ENCODE measurements at regions not wholly inside any gene's neighbourhood (a gene's known extent, or its start where the extent isn't known, plus 50 kb on each side); places are given as distances from the start of the nearest gene placed in this dataset.

DNA sequence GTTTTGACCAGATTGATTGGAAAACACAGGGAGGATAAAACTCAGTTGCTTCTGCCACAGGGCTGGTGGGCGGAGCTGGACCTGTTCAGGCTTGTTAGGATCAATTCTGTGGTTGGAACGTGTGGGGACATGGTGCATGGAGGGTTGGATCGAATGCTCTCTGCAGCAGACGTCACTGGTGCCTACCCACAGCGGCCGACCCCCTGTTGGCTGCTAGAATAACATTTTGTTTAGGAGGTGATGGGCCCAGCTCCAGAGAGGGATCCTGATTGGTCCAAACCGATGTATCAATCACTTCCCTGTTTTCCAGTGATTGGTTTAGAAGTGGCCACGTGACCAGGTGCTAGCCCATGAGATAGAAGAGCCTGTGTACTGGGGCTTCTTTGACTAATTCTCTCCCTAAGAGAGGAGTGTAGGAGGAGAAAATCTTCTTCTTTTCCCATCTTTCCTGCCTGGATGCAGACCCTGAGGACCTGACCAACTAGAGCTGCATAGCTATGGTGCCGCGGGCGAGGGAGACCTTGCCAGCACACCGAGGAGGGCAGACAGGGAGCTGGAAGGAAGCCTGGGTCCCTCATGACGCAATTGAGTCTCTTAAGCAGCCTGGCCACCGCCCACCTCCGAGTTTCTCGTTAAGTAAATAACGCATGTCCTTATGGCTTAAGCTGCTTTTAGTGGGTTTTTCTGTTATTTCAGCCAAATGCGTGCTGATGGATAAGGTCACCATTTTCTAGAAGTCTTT, 163.5 kb downstream of the AACS start:
- FAIRE-seq = no peak

DNA sequence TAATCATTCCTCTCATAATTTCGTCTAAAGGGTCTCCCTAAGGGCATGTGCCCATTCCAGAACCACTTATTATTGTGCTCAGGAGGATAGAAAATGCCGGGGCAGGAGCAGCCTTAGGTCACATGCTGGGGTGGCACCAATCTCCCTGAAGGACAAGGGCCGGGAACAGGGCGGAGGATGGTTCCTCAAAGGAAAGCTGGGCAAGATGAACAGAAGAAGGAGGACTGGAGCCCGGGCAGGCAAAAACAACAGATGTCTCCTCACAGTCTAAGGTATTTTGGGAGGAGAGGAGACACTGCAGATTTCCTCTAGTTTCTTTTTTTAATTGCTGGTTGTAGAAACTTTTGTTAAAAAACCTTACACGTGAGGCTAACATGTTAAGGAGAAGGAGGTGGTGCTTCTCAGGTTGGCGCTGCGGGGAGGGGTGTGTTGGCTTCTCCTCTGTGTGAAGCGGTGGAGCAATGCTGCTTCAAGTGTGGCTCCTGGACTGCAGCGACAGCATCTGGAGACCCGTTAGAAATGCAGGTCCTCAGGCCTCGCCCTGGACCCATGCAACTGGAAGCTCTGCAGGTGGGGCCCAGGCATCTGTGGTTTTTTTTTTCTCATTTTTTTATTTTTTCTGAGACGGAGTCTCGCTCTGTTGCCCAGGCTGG, 164.8 kb downstream of the AACS start:
- FAIRE-seq = no peak

DNA sequence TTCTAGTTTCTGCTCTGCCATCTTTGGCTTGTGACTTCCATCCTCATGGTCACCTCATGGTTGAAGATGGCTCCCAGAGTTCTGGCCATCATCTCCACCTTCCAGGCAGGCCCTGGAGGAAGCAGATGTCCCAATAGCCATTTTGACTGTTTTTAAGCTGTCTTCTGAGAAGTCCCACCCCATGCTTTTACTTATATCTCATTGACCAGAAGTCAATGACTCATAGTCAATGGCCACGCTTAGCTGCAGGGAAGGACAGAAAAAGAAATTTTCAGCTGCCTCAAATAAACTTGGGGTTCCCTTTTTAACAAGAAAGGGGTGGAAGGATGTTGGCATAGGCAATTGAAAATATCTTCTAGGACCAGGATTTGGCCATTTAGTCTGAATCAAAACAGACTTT, 168.1 kb downstream of the AACS start:
- no peak for FAIRE-seq

DNA sequence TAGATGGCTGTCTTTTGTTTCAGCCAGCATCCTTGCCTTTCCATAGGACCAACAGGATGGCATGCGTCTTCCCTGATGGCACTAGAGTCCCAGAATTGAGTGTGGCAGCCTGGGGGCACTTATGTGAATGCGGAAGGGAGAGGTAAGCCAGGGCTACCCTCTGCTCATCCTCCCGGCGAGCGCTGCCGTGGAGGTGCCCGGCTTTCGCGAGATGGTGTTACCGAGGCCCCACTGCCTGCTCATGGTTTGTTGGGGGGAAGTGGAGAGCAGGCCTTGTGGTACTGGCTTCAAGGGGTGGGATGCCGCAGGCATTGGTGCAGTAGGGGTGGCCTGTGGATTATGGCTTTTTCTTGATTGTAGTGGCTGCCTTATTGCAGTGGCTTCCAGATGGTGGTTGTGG, 174.3 kb downstream of the AACS start:
- no peak for FAIRE-seq

DNA sequence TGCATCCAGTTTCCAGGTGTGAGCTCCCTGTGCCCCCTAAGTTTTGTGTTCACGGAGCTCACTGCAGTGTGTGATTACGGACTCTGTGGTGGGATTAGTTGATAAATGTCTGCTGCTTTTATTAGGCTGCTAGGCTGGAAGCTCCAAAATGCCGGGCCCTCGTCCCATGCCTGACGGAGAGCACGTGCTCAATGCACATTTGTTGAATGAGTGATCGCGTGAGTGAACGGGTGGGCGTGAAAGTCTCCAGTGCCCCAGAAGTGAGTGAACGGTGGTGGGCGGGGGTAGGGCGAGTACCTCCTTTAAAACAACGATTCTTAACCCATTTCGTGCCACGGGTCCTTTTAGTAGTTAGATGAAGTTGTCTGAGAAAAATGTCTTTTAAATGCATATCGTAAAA, 175.5 kb downstream of the AACS start:
- FAIRE-seq = no peak

DNA sequence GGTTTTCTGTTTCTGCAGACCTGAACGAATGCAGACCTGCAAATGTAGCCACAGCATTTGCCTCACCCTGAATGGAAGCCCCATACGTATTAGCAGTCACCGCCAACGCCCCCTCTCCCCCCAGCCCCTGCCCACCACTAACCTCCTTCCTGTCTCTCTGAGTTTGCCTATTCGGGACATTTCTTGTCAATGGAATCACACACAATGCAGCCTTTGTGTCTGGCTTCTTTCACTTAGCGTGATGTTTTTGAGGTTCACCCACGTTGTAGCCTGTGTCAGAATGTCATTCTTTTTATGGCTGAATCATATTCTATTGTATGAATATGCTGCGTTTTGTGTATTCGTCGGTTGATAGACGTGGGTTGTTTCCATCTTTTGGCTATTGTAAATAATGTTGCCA, 178.6 kb downstream of the AACS start:
- no peak for FAIRE-seq

DNA sequence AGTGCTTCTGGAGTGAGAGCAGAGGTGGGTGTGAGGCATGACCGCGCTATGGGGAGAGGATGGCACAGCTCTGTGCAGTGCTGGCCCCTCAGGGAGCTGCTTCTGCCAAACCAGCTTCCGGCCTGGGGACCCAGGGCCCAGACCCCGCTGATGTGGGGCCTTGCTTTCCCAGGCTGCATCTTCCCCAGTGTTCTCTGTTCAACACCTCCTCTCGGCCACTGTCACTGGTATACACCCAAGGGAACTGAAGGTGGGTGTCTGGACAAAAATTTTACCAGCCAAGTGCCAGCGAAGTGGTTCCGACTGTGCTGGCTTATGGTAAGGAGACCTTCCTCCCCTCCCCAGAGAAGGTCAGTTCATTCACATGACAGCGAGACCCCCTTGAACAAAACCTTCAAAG, 179.1 kb downstream of the AACS start:
- FAIRE-seq = no peak

DNA sequence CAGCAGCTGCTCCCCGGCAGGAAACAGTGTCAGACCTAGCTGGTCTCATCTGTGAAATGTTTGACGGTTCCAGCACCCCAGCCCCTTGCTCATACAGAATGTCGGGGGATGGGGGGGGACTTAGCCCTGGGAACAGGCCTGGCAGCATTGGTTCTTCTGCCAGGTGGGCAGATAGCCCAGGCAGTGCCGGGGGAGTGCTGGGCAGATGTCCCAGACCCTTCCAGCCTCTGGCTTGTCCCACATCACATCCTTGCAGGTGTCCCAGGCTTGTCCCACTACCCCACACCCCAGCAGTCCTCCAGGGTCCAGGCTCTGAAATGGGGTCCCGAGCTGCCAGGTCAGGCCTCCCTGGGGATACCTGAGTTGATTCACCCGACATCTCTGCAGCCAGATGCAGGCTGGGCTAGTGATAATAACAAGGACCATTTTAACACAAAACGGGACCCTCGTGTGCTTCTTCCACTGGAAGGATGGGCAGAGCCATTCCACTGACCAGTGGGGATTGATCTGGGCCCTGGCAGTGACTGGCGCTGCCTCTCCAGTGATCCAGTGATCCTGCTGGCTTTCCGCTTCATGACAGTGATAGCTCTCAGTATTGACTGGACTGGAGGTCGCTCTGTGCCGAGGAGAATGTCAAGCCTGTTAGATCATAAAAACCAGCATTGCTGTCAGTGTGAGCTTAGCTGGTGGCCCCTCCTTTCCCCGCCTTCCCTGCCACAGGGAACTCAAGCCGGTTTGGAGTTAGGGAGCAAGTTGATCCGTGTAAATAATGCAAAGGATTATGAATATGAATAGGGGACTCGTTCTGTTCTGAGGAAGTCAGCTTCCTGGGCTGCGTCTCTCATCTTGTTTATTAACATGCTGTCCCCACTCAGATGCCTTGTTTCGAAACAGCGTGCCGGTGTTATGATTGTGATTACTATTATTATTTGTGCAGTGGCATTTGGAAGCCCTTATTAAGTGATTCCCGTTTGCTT, 180.6 kb downstream of the AACS start:
- no peak for FAIRE-seq

DNA sequence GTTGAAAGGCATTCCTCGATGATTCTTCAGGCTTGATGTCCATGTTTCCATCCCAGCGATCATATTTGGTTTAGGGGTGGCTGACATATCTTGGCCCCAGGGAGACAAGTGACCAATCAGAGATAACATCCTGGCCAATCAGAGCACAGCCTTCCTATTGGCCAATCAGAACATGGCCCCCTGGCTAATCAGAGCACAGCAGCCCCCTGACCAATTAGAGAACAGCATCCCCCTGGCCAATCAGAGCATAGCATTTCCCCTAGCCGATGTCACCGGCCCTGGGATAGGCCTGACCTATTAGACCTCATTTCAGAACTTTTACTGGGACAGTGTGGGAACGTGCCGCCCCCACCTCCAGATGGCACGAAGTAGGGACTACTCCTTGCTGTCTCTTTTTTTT, 182.2 kb downstream of the AACS start:
- FAIRE-seq = no peak

DNA sequence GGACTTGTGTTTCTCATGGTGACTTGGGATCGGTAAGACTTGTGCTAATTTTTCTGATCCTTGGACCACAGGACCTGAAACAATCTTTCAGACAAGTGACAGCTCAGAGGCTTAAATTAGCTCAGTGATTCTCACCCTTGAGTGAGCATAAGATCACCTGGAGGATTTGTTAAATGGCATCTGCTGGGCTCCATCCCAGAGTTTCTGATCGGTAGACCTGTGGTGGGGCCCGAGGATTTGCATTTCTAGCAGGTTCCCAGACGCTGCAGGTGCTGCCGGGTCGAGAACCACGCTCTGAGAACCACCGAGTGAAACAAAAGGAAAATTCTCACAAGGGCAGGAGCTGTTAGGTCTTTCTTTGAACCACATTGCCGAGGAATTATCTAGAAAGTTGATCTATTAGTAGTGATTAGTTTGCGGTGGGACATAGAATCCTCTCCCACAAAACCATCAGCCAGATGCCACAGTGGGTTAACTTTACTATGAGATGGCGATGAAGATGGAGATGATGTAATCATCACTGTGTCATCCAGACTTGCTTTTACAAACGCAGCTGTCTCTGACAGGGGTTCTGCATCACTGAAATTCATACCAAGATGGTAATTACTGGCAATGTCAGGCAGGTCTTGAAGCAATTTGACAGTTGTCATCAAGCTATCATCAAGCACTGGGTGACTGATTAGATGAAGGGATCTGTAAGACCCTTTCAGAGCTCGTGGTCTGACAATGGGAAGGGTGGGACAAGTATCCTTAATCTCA, 184.0 kb downstream of the AACS start:
- no peak for FAIRE-seq

DNA sequence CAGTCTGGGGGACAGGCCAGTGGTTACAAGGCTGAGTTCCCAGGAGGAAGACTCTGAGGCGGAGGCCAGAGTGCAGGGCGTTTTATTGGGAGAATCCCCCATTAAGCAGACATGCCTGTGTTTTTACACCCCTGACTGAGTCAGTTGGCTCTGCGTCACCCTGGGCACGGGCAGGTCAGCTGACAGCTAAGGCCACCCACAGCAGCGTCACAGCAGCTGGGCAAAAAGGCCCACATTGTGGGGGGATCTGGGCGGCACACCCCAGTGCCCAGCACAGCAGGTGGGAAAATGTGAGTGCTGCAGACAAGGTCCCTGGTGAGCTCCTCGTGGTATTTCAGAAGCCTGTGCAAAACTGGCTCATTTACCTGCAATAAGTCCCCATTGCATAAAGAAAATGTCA, 184.7 kb downstream of the AACS start:
- FAIRE-seq = no peak

DNA sequence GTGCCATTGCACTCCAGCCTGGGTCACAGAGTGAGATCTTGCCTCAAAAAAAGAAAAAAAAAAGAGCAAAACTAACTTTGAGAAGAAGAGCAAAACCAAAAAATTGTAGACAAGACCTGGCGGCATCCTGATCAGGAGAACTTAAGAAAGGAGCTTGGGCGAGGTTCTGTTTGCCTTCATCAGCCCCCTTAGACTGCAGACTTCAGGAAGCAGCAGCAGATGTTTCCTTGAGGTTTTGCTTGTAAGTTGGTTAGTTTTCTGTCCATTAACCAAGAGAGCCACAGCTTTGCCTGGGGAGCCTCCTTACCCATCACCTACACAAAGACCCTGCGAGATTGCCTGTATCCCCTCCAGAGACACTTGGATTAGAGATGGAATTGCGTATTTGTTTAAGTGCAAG, 189.0 kb downstream of the AACS start:
- FAIRE-seq = no peak

DNA sequence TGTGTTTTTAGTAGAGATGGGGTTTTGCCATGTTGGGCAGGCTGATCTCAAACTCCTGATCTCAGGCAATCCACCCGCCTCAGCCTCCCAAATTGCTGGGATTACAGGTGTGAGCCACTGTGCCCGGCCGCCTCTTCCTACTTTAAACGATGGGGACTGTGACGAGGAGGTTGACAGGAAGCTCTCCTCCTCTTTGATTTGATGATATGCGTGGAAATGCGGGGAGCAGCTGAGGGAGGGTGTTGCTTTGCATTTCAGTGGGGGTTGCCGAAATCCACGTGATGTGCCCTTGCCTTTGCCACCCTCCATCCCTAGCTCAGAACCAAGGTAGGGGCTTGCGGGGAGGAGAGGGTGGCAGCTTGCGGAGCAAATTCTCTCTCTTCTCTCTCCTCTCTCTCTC, 189.6 kb downstream of the AACS start:
- no peak for FAIRE-seq

DNA sequence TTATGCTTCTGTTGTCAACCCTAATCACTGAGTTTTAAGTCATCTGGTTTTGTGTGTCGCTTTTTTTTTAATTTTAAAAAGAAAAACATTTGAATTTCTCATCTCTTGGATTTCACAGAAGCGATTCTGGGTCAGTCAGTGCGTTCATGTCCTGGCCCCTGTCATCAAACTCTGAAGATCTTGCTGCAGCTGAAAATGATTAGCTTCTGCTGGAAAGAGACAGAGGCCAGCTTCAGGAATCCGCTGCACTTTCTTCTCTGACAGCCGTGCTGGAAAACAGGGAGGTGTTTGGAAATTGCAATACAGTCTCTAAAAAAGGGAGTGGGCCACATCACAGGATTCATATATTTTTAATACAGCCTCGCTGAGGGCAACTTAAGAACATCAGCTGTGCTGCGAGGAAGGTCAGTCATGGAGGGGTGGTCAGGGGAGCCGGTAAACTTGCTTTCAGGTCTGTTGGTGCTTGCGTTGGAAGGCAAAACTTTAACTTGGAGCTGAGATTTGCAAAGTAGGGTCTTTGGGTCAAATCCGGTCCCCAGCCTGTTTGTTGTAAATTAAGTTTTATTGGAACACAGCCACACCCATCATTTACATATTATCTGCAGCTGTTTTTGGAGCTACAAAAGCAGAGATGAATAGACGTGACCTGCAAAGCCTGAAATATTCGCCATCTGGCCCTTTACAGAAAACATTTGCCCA, 190.8 kb downstream of the AACS start:
- no peak for FAIRE-seq

DNA sequence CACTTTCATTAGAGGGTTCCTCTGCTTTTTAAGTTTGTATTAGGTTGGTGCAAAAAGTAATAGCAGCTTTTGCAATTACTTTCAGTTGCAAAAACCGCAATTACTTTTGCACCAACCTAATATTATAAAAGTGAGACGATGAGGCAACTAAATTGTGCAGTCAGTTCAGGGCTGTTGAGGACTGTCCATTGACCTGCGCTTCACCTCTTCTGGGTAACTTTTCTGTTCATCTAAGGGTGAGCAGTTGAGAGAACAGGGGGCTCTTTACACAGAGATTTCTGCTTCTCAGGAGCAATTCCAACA, 191.3 kb downstream of the AACS start:
- no peak for FAIRE-seq

DNA sequence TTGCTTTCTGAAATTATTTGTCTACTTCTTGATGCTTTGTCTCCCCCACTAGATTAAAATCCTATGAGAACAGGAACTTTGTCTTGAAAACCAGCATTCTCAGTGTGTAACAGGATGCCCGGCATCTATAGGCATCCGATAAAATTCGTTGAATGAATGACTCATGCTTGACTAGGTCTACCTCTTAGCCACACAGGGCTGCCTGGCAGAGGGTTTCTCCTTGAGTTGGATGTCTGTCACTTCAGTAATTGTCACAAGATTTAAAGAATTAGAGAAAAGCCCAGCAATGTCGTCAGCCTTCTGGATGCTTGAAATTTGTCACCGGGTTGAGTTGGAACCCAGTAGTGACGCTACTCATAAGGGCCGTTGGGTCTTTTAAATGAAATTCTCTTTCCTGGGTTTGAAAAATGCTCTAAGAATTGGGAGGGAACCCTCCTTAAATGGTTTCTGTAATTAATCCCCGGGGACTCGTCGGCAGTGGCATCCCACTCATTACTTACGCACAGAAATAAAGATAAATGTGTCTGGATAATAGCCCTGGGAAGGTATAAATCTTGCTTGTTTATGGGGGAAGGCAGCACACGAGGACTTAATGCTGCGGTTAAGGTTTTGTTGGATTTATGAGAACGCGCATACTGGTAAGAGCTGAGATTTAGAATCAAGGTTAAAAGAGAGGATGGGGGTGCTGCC, 194.1 kb downstream of the AACS start:
- FAIRE-seq = no peak

DNA sequence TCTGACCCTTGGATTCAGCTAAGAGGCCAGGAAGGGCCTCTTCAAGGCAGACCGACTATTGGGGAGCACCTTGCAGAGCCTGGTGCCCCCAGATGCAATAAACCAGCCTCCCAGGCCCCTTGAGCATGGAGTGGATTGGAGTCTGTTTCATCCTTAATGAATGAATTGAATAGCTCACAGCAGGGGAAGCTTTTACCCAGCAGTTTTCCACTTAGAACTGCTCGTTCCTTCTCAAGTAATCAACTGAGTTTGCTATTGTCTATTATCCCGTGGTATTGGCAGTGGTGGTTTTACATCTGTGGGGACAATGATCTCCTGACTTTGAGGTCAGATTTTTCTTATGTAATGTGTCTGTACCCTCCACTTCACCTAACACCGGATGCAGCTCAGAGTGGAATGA, 197.6 kb downstream of the AACS start:
- FAIRE-seq = no peak

DNA sequence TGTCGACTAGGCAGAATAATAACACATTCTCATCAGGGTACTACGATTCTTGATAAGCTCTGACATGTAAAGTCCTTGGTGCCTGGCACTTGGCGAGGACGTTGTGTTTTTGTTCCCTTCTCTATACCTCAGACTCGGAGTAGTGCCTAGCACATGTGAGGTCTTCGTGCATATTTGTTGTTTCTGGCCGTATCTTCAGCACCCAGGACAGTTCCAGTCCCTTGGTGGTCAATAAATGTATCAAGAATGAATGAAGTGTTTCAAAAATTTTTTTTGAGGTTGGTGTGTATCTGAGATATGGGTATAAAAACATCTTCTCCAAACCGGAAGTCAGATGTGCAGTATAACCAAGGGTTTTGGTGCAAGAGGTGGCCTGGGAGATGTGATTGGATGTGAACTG, 198.2 kb downstream of the AACS start:
- FAIRE-seq = no peak

DNA sequence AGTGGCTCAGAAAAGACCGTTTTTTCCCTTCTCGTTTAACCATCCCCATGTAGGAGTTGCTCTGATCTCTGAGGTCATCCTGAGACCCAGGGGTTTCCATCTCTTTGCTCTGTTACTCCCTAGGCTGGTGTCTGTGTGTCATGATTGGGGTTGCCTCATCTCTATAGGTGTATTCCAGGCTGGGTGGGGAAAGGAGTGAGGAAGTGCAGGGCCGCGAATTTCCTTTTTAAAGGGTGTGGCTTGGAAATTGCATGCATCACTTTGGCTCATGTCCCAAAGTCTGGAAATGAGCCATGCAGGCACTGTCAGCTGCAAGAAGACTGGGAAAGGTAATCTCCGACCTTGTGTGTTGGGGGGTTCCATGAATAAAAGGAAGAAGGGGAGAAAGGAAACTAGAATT, 201.9 kb downstream of the AACS start:
- FAIRE-seq = no peak

DNA sequence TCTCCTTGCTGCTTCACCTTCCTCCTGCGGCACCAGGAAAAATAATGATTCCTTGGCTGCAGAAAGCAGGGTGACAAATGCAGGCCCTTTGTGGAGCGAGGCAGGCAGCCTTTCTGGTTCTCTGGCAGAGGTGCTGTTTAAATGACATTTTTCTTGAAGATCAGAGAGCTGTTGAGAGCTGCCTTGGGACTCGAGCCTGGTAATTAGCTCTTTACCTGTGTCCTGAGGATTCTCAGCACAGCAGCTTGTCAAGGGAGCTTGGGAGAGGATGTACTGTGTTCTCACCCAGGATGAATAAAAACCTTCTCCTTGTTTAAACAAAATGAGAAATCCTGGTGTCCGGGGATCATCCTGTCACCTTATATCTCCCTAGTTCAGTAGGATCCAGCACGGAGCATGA, 204.0 kb downstream of the AACS start:
- FAIRE-seq = no peak

DNA sequence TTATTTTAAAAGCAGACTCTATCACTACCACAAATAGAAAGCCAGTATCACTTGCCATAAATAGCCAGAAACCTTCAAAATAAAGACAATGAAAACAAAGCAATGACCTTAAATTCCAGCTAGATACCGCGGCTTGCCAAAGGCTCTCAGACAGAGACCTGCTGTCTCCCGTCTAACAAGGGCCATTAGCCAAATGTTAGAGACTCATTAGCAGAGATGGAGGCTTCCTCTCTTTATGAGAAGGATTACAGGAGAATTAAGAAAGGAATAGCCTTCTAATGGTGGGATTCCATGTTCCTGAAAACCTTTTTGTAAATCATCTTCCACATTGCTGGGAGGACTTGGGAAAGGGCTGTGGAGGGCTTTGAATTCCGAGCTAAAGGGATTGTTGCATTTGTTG, 206.7 kb downstream of the AACS start:
- no peak for FAIRE-seq

DNA sequence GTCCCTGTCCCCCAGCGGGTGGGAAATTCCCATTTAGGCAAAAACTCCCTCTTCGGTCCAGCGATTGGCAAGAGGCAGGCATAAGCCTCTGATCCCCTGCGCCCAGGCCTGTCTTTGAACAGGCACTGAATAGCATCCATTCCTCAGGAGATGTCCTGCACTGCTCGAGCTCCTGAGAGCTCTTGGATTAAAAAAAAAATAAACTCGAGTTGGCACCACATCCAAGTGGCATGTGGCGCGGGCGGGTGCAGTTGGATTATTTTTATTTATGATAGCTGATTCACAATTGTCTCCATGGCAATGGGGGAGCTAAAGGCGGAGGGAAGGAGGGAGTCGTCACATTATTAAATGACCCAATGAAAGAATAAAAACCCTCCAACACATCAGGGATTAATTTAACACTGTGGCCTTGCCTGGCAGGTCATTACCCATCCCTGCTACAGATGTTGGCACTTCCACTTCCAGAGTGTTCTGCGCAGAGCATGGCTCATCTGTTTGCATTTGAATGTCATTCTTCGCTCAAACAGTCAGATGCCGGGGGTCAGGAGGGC, 207.2 kb downstream of the AACS start:
- FAIRE-seq = no peak
